ENCODE measurements at regions not wholly inside any gene's neighbourhood (a gene's known extent, or its start where the extent isn't known, plus 50 kb on each side); places are given as distances from the start of the nearest gene placed in this dataset.

DNA sequence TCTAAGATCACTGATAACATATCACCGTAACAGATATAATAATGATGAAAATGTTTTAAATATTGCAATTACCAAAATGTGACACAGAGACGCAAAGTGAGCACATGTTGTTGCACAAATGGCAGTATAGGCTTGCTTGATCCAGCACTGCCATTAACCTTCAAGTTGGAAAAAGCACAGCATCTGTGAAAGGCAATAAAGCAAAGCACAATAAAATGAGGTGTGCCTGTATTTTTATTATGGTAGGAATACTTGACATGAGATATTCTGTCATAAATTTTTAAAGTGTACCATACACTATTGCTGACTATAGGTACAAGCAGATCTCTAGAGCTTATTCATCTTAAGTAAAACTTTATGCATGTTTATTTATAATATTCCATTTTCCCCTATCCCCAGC is 312.2 kb downstream of the PTH2R start:
- H3F3A ChIP-seq (ENCODE audit: insufficient read depth, low read length, poor library complexity, severe bottlenecking) = no peaks in the 10 kb centered on the region
- no peak overlapping the region for H2AFZ ChIP-seq (ENCODE audit: low read depth, low read length)
- H3K4me2 ChIP-seq (ENCODE audit: low read length) = no peak overlapping the region
- no peaks in the 10 kb centered on the region for H4K20me1 ChIP-seq (ENCODE audit: insufficient read depth)
- H3K4me3 ChIP-seq (ENCODE audit: low read length) = no peak overlapping the region
- TF ChIP-seq, protein P1, sequence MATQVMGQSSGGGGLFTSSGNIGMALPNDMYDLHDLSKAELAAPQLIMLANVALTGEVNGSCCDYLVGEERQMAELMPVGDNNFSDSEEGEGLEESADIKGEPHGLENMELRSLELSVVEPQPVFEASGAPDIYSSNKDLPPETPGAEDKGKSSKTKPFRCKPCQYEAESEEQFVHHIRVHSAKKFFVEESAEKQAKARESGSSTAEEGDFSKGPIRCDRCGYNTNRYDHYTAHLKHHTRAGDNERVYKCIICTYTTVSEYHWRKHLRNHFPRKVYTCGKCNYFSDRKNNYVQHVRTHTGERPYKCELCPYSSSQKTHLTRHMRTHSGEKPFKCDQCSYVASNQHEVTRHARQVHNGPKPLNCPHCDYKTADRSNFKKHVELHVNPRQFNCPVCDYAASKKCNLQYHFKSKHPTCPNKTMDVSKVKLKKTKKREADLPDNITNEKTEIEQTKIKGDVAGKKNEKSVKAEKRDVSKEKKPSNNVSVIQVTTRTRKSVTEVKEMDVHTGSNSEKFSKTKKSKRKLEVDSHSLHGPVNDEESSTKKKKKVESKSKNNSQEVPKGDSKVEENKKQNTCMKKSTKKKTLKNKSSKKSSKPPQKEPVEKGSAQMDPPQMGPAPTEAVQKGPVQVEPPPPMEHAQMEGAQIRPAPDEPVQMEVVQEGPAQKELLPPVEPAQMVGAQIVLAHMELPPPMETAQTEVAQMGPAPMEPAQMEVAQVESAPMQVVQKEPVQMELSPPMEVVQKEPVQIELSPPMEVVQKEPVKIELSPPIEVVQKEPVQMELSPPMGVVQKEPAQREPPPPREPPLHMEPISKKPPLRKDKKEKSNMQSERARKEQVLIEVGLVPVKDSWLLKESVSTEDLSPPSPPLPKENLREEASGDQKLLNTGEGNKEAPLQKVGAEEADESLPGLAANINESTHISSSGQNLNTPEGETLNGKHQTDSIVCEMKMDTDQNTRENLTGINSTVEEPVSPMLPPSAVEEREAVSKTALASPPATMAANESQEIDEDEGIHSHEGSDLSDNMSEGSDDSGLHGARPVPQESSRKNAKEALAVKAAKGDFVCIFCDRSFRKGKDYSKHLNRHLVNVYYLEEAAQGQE (IDR thresholded peaks at IDR 0.05; ENCODE audit: borderline replicate concordance) = no peak
- TF ChIP-seq RAD21 (conservative IDR thresholded peaks at IDR 0.05) (no peak), EP300 (conservative IDR thresholded peaks at IDR 0.05; ENCODE audit: poor library complexity, severe bottlenecking) (no peak), MXI1 (conservative IDR thresholded peaks at IDR 0.05; ENCODE audit: poor library complexity, severe bottlenecking) (no peak), EZH2 (IDR thresholded peaks at IDR 0.05; ENCODE audit: borderline replicate concordance, insufficient read depth, low read length, poor library complexity, severe bottlenecking) (no peak), TAF1 (IDR thresholded peaks at IDR 0.05; ENCODE audit: low read depth) (no peak), POLR2AphosphoS5 (IDR thresholded peaks at IDR 0.05) (no peak), SMC3 (conservative IDR thresholded peaks at IDR 0.05; ENCODE audit: poor library complexity) (no peak)
- TF ChIP-seq, protein P2, sequence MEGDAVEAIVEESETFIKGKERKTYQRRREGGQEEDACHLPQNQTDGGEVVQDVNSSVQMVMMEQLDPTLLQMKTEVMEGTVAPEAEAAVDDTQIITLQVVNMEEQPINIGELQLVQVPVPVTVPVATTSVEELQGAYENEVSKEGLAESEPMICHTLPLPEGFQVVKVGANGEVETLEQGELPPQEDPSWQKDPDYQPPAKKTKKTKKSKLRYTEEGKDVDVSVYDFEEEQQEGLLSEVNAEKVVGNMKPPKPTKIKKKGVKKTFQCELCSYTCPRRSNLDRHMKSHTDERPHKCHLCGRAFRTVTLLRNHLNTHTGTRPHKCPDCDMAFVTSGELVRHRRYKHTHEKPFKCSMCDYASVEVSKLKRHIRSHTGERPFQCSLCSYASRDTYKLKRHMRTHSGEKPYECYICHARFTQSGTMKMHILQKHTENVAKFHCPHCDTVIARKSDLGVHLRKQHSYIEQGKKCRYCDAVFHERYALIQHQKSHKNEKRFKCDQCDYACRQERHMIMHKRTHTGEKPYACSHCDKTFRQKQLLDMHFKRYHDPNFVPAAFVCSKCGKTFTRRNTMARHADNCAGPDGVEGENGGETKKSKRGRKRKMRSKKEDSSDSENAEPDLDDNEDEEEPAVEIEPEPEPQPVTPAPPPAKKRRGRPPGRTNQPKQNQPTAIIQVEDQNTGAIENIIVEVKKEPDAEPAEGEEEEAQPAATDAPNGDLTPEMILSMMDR (IDR thresholded peaks at IDR 0.05; ENCODE audit: poor library complexity, severe bottlenecking) = no peak
- H3K79me2 ChIP-seq (replicated peaks; ENCODE audit: insufficient read depth, low read length) = no peaks in the 10 kb centered on the region
- H3K9me3 ChIP-seq (ENCODE audit: low read length) = no peaks in the 10 kb centered on the region
- H3K9me2 ChIP-seq (ENCODE audit: insufficient read depth, low read length) = no peaks in the 10 kb centered on the region
- no peaks in the 10 kb centered on the region for H3K36me3 ChIP-seq (ENCODE audit: insufficient read depth, low read length)
- H3K27me3 ChIP-seq (ENCODE audit: insufficient read depth, low read depth, low read length) = no peaks in the 10 kb centered on the region
- no peak overlapping the region for H3K27ac ChIP-seq (ENCODE audit: low read length)
- H3K9ac ChIP-seq (ENCODE audit: low read length) = no peak overlapping the region

DNA sequence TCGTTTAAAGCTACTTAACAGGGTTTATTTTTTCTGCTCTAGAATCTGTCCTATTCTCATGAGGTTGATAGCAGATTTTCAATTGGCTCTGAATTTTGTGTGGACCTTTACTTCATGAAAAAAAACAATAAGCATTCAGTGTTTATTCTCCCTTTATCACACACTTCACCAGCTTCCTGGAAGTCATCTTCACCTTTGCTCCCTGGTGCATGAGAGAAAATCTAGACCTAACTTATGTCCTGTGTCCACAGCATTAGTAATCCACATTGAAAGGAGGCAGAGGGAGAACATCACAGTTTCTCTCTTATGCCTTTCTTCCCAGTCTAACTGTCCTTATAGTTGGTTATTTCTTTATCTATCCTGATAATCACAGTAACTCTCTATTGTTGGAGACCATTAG is 316.1 kb downstream of the PTH2R start:
- no peak overlapping the region for H3K4me2 ChIP-seq (ENCODE audit: low read length)
- H3K4me3 ChIP-seq (ENCODE audit: low read length) = no peak overlapping the region
- no peak overlapping the region for H3K27ac ChIP-seq (ENCODE audit: low read length)
- H3K36me3 ChIP-seq (ENCODE audit: insufficient read depth, low read length) = no peaks in the 10 kb centered on the region
- H3K79me2 ChIP-seq (replicated peaks; ENCODE audit: insufficient read depth, low read length) = no peaks in the 10 kb centered on the region
- H2AFZ ChIP-seq (ENCODE audit: low read depth, low read length) = no peak overlapping the region
- H3K9me3 ChIP-seq (ENCODE audit: low read length) = no peaks in the 10 kb centered on the region
- no peak overlapping the region for H3K9ac ChIP-seq (ENCODE audit: low read length)
- H3K9me2 ChIP-seq (ENCODE audit: insufficient read depth, low read length) = no peaks in the 10 kb centered on the region
- H3F3A ChIP-seq (ENCODE audit: insufficient read depth, low read length, poor library complexity, severe bottlenecking) = no peaks in the 10 kb centered on the region
- H3K27me3 ChIP-seq (ENCODE audit: insufficient read depth, low read depth, low read length) = no peaks in the 10 kb centered on the region
- no peaks in the 10 kb centered on the region for H4K20me1 ChIP-seq (ENCODE audit: insufficient read depth)
- TF ChIP-seq TAF1 (IDR thresholded peaks at IDR 0.05; ENCODE audit: low read depth) = no peak
- no peak for TF ChIP-seq EP300 (conservative IDR thresholded peaks at IDR 0.05; ENCODE audit: poor library complexity, severe bottlenecking)
- TF ChIP-seq, protein P1 (IDR thresholded peaks at IDR 0.05; ENCODE audit: borderline replicate concordance) = no peak
- TF ChIP-seq SMC3 (conservative IDR thresholded peaks at IDR 0.05; ENCODE audit: poor library complexity) = no peak
- no peak for TF ChIP-seq POLR2AphosphoS5 (IDR thresholded peaks at IDR 0.05)
- TF ChIP-seq MXI1 (conservative IDR thresholded peaks at IDR 0.05; ENCODE audit: poor library complexity, severe bottlenecking) = no peak
- TF ChIP-seq, protein P2 (IDR thresholded peaks at IDR 0.05; ENCODE audit: poor library complexity, severe bottlenecking) = no peak
- TF ChIP-seq RAD21 (conservative IDR thresholded peaks at IDR 0.05) = no peak
- no peak for TF ChIP-seq EZH2 (IDR thresholded peaks at IDR 0.05; ENCODE audit: borderline replicate concordance, insufficient read depth, low read length, poor library complexity, severe bottlenecking)
